Lower leg skin (tissue), 3 donors: ENCODE measurements at regions not wholly inside any gene's neighbourhood (a gene's known extent, or its start where the extent isn't known, plus 50 kb on each side); places are given as distances from the start of the nearest gene placed in this dataset.

Experiments used
- POLR2A ChIP-seq, 2 donors: fragments of 450-650 bp; IDR thresholded peaks; one replicate each; pipeline ENCODE4 v1.6.1; 2016 to 2017; ENCODE audit warnings: antibody characterized with exemption in 2 of 2, mild to moderate bottlenecking in 1 of 2, moderate library complexity in 1 of 2
- TF ChIP-seq, protein P1 (sequence below), 3 donors: fragments of 450-650 bp; IDR thresholded peaks; one replicate each; pipeline ENCODE4 v1.5.1; 2016; ENCODE audit warnings: antibody characterized with exemption in 3 of 3, mild to moderate bottlenecking in 3 of 3, moderate library complexity in 2 of 3

DNA sequence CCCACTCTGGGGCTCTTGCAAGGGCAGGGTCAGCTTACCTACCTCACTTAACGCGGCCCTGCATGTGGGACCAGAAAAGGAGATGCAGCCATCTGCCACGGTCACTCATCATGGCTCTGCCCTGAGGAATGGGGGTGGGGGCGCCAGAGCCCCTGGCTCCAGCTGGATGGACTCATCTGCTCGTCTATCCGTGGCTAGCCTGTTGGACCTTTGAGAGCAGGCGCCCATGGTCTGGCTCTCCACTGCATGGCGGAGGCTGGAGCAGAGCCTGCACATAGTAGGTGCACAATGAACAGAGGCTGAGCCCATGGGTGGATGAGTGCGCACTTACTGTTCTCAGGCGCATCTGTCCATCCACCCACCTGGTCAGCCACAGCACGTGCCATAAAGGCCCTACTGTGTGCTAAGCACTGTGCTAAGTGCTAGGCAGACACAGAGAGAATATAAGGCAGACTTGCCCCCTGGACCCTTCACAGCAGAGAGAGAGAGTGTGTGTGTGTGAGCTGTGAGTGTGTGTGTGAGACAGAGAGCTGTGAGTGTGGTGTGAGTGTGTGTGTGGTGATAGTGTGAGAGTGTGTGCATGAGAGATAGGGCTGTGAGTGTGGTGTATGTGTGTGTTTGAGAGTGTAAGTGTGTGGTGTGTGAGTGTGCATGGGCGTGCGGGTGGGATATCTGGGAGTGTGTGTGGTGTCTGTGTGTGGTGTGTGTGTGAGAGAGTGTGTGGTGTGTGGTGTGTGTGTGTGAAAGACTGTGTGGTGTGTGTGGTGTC is 151.3 kb downstream of the TFCP2L1 start:
- no peak for TF ChIP-seq POLR2A (IDR thresholded peaks at IDR 0.05)
- TF ChIP-seq, protein P1, sequence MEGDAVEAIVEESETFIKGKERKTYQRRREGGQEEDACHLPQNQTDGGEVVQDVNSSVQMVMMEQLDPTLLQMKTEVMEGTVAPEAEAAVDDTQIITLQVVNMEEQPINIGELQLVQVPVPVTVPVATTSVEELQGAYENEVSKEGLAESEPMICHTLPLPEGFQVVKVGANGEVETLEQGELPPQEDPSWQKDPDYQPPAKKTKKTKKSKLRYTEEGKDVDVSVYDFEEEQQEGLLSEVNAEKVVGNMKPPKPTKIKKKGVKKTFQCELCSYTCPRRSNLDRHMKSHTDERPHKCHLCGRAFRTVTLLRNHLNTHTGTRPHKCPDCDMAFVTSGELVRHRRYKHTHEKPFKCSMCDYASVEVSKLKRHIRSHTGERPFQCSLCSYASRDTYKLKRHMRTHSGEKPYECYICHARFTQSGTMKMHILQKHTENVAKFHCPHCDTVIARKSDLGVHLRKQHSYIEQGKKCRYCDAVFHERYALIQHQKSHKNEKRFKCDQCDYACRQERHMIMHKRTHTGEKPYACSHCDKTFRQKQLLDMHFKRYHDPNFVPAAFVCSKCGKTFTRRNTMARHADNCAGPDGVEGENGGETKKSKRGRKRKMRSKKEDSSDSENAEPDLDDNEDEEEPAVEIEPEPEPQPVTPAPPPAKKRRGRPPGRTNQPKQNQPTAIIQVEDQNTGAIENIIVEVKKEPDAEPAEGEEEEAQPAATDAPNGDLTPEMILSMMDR (IDR thresholded peaks at IDR 0.05) = no peak
